ENCODE measurements at regions not wholly inside any gene's neighbourhood (a gene's known extent, or its start where the extent isn't known, plus 50 kb on each side); places are given as distances from the start of the nearest gene placed in this dataset.
"Not testable (repeated sequence)": the region's sequence is repeated elsewhere in the genome, so short reads cannot be mapped to it uniquely, and the experiment has no call there.

DNA sequence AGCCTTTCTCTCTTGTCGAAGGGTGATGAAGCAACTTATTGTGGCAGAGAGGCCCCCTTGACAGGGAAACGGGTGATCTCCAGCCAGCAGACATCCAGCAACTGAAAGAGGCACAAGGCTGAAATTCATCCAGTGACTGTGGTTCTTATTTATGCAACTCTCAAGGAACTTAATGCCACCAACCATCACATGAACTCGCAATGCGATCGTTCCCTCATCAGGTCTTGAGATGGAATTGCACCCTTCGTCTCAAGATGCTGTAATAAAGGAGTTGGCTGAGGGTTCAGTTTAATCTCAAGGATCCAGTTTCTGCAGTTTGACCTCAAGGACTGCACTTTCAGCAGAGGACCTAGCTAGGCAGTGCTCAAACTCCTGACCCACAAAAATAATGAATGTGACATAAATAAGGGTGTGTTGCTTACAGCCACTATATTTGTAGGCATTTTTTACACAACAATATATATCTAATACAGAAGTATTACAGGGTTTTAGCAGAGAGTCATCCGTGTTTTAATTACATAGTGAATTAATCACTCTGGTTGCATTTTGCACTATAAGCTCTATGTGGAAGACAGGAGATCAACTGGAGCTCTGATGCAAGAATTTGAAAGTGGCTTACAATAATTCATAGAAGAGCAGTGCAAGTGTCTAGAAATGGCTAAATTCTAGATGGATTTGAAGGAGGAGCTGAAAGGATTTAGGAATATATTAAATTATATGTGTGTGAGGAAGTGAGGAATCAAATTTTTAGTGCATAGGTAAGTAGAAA, 957.8 kb upstream of the CTNND2 start:
- DNase-seq: no peak

DNA sequence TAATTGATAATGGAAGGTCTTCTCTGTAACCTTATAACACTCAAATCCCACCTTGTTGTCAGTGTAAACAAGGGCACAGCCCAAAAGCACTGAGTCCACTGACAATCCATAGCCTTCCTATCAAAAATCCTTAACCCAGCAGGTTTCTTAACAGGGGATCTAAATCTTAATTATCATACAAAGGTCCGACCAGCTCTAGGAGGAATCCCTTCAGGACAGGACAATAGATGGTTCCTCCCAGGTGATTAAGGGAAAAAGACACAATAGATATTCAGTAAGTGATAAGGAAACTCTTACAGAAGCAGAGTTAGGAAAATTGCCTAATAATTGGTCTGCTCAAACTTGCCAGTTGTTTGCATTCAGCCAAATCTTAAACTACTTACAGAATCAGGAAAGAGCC, 951.9 kb upstream of the CTNND2 start:
- DNase-seq: not testable (repeated sequence)

GRCh38 chr5:12854386-12854785, 950.1 kb upstream of the CTNND2 start:
- no peak for DNase-seq

DNA sequence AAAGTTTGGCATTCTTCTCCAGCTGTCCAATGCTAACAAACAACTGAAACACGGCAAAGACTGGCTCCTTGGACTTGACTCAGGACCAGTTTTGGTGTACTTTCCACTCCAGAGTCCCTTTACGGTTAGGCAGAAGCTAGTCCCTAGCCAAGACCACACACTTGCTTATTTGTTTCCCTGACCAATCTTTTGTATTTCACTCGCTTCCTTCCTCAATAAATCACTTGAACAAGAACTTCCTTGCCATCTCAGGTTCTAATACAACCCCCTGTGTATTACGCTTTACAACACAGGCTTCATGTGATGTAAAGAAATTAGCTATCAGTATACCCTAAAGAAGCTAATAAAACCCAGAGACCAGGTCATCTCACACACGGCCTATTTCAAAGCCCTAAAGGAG, 947.5 kb upstream of the CTNND2 start:
- DNase-seq: no peak

DNA sequence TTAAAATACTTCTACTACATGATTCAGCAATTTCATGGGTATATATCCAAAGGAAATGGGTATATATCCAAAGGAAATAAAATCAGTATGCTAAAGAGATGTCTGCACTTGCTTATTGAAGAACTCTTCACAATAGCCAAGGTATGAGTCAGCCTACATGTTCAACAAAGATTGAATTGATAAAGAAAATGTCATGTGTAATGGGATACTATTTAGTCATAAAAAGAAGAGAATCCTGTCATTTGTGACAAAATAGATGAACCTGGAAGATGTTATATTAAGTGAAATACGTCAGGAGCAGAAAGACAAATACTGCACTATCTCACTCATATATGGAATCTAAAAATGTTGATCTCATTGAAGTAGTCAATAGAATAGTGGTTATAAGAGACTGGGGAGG, 944.5 kb upstream of the CTNND2 start:
- DNase-seq: no peak

DNA sequence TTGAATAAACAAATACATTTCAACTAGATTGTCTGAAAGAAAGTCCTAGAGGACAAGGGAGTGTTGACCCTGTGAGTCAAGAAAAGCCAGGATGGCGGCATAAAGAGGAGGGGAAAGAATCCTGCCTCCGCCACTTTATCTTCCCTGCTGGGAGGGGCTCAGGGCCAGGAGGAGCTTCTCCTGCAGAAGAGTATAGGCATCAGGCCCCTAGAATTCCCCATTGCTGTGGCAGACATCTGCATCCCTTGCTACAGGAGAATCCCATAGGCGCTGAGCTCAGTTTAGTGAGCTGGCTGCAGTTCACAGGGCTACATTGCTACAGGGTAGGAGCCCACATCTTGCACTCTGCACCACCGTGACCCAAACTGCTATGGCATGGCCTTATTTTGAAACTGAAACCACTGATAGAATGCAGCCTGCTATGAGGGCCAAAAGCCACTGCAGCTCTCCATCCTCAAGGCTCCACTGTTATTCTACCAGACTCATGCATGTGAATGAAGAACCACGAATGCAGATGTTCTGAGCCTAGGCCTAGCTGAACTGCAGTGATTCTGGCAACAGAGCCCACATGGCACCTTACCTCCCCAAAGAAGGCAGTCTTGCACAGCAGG, 941.4 kb upstream of the CTNND2 start:
- DNase-seq: no peak

DNA sequence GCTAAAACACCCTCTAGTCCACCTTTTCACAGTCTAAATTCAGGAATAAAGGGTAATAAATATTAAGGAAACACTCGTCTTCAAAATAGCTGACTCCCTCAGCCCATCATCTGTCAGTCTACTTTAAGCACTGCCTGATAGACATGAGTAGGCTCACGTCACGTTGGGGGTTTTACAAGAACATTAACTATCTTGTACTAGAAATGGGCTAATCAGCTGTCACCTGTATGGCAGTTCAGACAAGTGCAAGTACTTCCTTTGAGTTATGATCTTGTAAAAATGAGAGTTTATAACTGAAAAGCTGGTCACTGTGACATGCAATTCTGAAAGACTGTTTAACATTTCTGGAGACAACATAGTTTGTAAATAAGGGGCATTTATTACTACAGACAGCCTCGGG, 936.7 kb upstream of the CTNND2 start:
- no peak for DNase-seq

DNA sequence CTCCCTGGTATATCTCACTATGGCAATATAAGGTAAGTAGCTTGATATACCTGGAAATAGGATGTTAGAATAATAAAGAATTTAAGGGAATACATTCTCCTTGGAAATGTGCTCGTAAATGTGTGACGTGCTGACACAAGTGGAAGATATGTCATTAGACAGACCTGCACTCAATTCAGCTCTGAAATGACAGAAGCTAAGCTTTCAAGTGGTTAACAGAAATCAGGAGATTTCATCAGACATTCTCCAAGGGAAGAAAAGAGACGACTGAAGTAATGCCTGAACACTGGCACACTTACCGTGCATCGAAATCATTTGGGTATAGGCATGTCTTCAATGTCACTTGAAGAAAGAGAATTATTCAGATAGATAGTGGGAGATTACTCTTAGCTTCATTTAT, 933.3 kb upstream of the CTNND2 start:
- no peak for DNase-seq

- no peak for DNase-seq
Observed at GRCh38 chr5:12825163-12825562, 920.9 kb upstream of the CTNND2 start.

DNA sequence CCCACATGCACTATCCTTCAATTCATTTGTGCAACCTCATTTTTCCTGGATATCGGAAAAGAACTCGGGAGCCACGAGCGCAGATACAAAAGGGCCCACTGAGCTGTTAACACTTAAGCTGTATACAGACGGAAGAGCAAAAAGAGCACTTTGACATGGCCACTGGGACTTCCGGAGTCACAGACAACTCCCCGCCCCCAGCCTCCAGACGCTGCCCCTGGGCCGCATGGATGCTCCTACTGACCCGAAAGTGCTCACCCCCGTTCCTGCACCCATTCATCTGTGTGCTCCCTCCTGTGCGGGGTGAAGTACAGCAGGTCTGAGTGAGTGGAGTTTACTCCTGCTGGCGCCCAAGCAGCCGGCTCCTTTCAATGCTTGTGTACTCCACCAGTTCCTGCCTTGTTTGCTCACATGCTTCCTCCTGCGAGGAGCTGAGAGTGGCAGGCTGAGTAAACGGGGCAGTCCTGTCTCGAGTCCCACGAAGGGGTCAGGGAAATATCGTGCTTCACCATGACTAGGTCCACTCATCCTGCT, 901.0 kb upstream of the CTNND2 start:
- DNase-seq: no peak

- DNase-seq: no peak
Observed at GRCh38 chr5:12799165-12799564, 894.9 kb upstream of the CTNND2 start.

- no peak for DNase-seq
Observed at GRCh38 chr5:12795333-12795663, 891.1 kb upstream of the CTNND2 start.

DNA sequence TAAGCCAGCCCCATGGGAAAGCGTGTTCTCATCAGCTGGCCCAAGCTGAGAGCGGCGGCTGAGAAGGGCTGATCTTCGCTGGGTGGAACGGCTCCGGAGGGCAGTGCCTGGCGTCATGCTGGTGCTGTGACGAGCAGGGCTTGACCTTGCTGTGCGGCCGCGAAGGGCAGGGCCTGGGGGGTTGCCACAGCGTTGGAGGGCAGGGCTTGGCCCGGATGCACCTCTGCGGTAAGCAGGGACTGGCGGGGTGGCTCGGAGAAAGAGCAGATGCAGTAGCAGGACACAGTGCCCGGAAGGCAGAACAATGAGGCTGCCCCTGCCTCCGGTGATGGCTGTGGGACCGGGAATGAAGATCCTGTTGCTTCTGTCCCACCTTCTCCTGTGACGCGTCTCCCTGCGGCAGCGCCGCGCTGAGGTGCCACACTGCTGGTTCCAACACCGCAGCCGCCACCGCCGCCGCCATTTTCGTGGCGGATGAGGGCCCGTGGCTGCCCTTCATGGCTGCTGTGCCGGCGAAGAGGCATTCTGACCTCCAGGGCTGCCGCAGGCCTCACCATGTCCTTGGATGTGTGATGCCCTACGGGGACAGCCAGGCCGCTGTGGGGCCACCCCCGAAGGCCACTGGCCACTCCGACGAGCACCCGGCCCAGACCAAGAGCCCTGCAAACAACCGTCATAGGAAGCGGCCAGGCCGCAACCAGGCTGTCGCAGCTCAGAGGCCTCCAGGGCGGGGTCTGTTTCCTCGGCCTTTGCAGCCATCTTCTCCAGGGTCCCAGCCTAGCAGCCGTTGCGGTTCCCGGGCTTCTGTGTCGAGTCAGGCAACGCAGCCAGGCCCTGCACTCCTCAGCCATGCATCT, 890.5 kb upstream of the CTNND2 start:
- DNase-seq: no peak

GRCh38 chr5:12793373-12793772, 889.1 kb upstream of the CTNND2 start:
- DNase-seq: no peak

GRCh38 chr5:12780536-12780935, 876.3 kb upstream of the CTNND2 start:
- DNase-seq: no peak

GRCh38 chr5:12777342-12777741, 873.1 kb upstream of the CTNND2 start:
- no peak for DNase-seq

DNA sequence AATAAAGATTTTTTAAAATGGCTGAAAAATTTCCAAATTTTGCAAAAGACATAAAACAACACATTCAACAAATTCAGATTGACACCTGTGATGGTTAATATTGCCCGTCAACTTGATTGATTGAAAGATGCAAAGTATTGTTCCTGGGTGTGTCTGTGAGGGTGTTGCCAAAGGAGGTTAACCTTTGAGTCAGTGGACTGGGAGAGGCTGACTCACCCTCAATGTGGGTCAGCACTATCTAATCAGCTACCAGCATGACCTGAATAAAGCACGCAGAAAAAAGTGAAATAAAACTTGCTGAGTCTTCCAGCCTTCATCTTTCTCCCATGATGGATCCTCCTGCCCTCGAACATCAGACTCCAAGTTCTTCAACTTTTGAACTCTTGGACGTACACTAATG, 868.0 kb upstream of the CTNND2 start:
- DNase-seq: no peak

DNA sequence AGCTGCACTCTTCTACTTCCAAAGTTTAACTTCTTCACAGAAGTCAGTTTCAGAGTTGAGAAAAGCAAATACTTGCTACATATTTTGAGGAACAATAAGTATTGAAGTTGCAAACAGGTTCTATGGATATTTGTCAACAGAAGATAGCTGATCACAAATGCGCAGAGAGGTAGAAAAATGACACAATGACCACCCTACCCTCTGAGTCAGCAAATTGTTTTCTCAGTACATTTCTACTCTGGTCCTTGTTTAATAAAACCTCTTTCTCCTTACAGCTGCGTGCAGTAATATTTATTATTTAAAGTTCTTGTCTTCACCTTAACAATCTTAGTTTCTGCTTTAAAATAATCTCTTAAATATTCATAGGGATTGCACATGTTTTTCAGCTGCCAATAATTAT, 855.1 kb upstream of the CTNND2 start:
- DNase-seq: no peak

- DNase-seq: no peak
Observed at GRCh38 chr5:12757035-12757434, 852.8 kb upstream of the CTNND2 start.

- DNase-seq: no peak
Observed at GRCh38 chr5:12745537-12745936, 841.3 kb upstream of the CTNND2 start.

DNA sequence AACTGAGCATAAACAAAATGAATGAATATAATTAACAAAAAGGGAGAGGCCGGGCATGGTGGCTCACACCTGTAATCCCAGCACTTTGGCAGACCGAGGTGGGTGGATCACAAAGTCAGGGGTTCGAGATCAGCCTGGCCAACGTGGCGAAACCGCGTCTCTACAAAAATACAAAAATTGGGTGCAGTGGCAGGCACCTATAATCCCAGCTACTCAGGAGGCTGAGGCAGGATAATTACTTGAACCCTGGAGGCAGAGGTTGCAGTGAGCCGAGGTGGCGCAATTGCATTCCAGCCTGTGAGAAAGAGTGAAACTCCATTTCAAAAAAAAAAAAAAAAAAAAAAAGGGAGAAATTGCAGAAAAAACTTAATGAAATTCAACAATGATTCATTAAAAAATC, 839.3 kb upstream of the CTNND2 start:
- DNase-seq: no peak

GRCh38 chr5:12730354-12730753, 826.1 kb upstream of the CTNND2 start:
- DNase-seq: no peak

- no peak for DNase-seq
Observed at GRCh38 chr5:12716664-12717063, 812.4 kb upstream of the CTNND2 start.

DNA sequence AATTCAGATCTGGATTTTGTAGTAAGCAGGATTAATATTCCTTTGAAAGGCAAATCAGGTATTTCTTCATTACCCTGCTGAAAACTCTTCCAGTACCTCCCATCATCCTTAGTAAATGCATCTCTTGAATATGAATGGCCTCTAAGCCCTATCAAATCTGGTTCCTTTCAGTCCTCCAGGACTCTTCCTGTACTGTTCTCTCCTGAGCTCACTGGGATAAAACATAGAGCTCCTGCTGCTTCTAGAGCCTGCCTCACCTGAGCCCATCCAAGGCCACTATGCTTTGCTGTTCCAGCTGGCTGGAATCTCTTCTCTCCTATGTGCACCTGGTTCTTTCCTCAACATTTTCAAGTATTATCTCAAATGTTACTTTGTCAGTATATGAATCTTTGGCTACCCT, 803.3 kb upstream of the CTNND2 start:
- DNase-seq: no peak

Data from NCI-H187 (cell line).